COR-L47 (cell line): ENCODE measurements at regions not wholly inside any gene's neighbourhood (a gene's known extent, or its start where the extent isn't known, plus 50 kb on each side); places are given as distances from the start of the nearest gene placed in this dataset.

Experiments used
- DNase-seq: peaks from one replicate; lab custom pipeline; 2025; lab: John Stamatoyannopoulos, UW

GRCh38 chr2:575030-575726, 102.0 kb downstream of the TMEM18 start:
- DNase-seq = no peak

- no peak for DNase-seq
These were observed 103.3 kb downstream of the TMEM18 start for GRCh38 chr2:573805-574392.

GRCh38 chr2:573025-573424, 104.2 kb downstream of the TMEM18 start:
- DNase-seq = no peak

- DNase-seq = no peak
These were observed 107.5 kb downstream of the TMEM18 start for GRCh38 chr2:569681-570080.

GRCh38 chr2:568639-569235, 108.5 kb downstream of the TMEM18 start:
- DNase-seq = no peak

GRCh38 chr2:567865-568638, 109.2 kb downstream of the TMEM18 start:
- no peak for DNase-seq

GRCh38 chr2:567496-567864, 109.7 kb downstream of the TMEM18 start:
- DNase-seq = no peak

GRCh38 chr2:566379-567313, 110.6 kb downstream of the TMEM18 start:
- DNase-seq = no peak

- DNase-seq = no peak
These were observed 112.6 kb downstream of the TMEM18 start for GRCh38 chr2:564471-565181.

GRCh38 chr2:563512-563911, 113.7 kb downstream of the TMEM18 start:
- no peak for DNase-seq

GRCh38 chr2:562391-563364, 114.5 kb downstream of the TMEM18 start:
- DNase-seq = no peak

- DNase-seq = no peak
These were observed 118.3 kb downstream of the TMEM18 start for GRCh38 chr2:558879-559278.

GRCh38 chr2:558302-558642, 118.9 kb downstream of the TMEM18 start:
- DNase-seq = no peak

GRCh38 chr2:557635-558301, 119.4 kb downstream of the TMEM18 start:
- DNase-seq = no peak

GRCh38 chr2:556485-556884, 120.7 kb downstream of the TMEM18 start:
- DNase-seq = no peak

- no peak for DNase-seq
These were observed 121.9 kb downstream of the TMEM18 start for GRCh38 chr2:555164-555922.

GRCh38 chr2:554444-554843, 122.8 kb downstream of the TMEM18 start:
- DNase-seq = no peak

- no peak for DNase-seq
These were observed 124.3 kb downstream of the TMEM18 start for GRCh38 chr2:552906-553305.

- no peak for DNase-seq
These were observed 125.6 kb downstream of the TMEM18 start for GRCh38 chr2:551621-552020.
